NCI-H2081 treated with DMSO at 0.1 percent for 48 hours (cell line): ENCODE measurements at regions not wholly inside any gene's neighbourhood (a gene's known extent, or its start where the extent isn't known, plus 50 kb on each side); places are given as distances from the start of the nearest gene placed in this dataset.

ENCODE experiments used
- DNase-seq: peaks from one replicate; lab custom pipeline; 2025; lab: John Stamatoyannopoulos, UW

- no peak for DNase-seq
Observed at GRCh38 chr4:185862340-185862739, 50.3 kb upstream of the SORBS2 start.

GRCh38 chr4:185863946-185864345 lies 52.0 kb upstream of the SORBS2 start:
- DNase-seq: no peak

GRCh38 chr4:185865901-185866328 lies 53.9 kb upstream of the SORBS2 start:
- DNase-seq: no peak

GRCh38 chr4:185867770-185868169 lies 55.8 kb upstream of the SORBS2 start:
- DNase-seq: no peak

- no peak for DNase-seq
Observed at GRCh38 chr4:185868983-185869382, 57.0 kb upstream of the SORBS2 start.

- no peak for DNase-seq
Observed at GRCh38 chr4:185869427-185869826, 57.4 kb upstream of the SORBS2 start.

GRCh38 chr4:185870366-185870765 lies 58.4 kb upstream of the SORBS2 start:
- DNase-seq: no peak

GRCh38 chr4:185872747-185873380 lies 60.9 kb upstream of the SORBS2 start:
- DNase-seq: no peak

GRCh38 chr4:185874516-185875230 lies 62.7 kb upstream of the SORBS2 start:
- DNase-seq: no peak

GRCh38 chr4:185875316-185875907 lies 63.4 kb upstream of the SORBS2 start:
- no peak for DNase-seq

- no peak for DNase-seq
Observed at GRCh38 chr4:185878633-185879032, 66.6 kb upstream of the SORBS2 start.

GRCh38 chr4:185879666-185880312 lies 67.8 kb upstream of the SORBS2 start:
- DNase-seq: no peak

GRCh38 chr4:185880571-185880970 lies 68.6 kb upstream of the SORBS2 start:
- DNase-seq: no peak

GRCh38 chr4:185881430-185881829 lies 69.4 kb upstream of the SORBS2 start:
- DNase-seq: no peak

- no peak for DNase-seq
Observed at GRCh38 chr4:185883591-185883990, 71.6 kb upstream of the SORBS2 start.

GRCh38 chr4:185885075-185885474 lies 73.1 kb upstream of the SORBS2 start:
- DNase-seq: no peak

- DNase-seq: no peak
Observed at GRCh38 chr4:185885604-185886003, 73.6 kb upstream of the SORBS2 start.

- DNase-seq: no peak
Observed at GRCh38 chr4:185886832-185887524, 75.0 kb upstream of the SORBS2 start.

GRCh38 chr4:185888676-185889075 lies 76.7 kb upstream of the SORBS2 start:
- no peak for DNase-seq

- no peak for DNase-seq
Observed at GRCh38 chr4:185889585-185889984, 77.6 kb upstream of the SORBS2 start.

GRCh38 chr4:185890196-185890595 lies 78.2 kb upstream of the SORBS2 start:
- no peak for DNase-seq

GRCh38 chr4:185892165-185892564 lies 80.2 kb upstream of the SORBS2 start:
- DNase-seq: no peak
